ENCODE measurements at regions not wholly inside any gene's neighbourhood (a gene's known extent, or its start where the extent isn't known, plus 50 kb on each side); places are given as distances from the start of the nearest gene placed in this dataset.

- TF ChIP-seq EZH2phosphoT487 (IDR thresholded peaks at IDR 0.05; ENCODE audit: insufficient read depth, low read depth) (no peak), EZH2 (IDR thresholded peaks at IDR 0.05; ENCODE audit: insufficient read depth, poor library complexity, severe bottlenecking) (no peak)
Measured at GRCh38 chr14:46540986-46541385, 110.6 kb downstream of the RPL10L start.
